H1 (cell line): ENCODE measurements at regions not wholly inside any gene's neighbourhood (a gene's known extent, or its start where the extent isn't known, plus 50 kb on each side); places are given as distances from the start of the nearest gene placed in this dataset.

ENCODE experiments used
- CEBPB ChIP-seq: IDR thresholded peaks from 2 replicates; pipeline ENCODE4 v1.6.1; 2012; ENCODE audit warnings: low read depth, low read length
- CHD1 ChIP-seq: IDR thresholded peaks from 2 replicates; pipeline ENCODE4 v1.6.1; 2012; ENCODE audit warnings: low read depth, low read length, improper control_type of control experiment
- CHD7 ChIP-seq: fragments of 300-600 bp; sonication (generic); IDR thresholded peaks from 2 replicates; pipeline ENCODE4 v1.7.1; 2012; ENCODE audit warnings: low read length, moderate library complexity, mild to moderate bottlenecking, inconsistent platforms; ENCODE audit not compliant: insufficient replicate concordance
- EGR1 ChIP-seq: IDR thresholded peaks from 2 replicates; pipeline ENCODE4 v1.6.1; 2011; ENCODE audit warnings: low read depth, low read length, borderline replicate concordance
- EZH2 ChIP-seq: fragments of 200-600 bp; sonication (generic); IDR thresholded peaks from 2 replicates; pipeline ENCODE4 v1.7.1; 2012; ENCODE audit warnings: low read depth, mild to moderate bottlenecking, moderate library complexity, low read length, inconsistent platforms; ENCODE audit not compliant: severe bottlenecking
- KDM1A ChIP-seq: fragments of 200-600, 300-600 bp; sonication (generic); IDR thresholded peaks from 2 replicates; pipeline ENCODE4 v1.7.1; 2016; ENCODE audit warnings: mild to moderate bottlenecking, low read length, borderline replicate concordance
- RAD21 ChIP-seq, 2 experiments: IDR thresholded peaks in 1 of 2; conservative IDR thresholded peaks in 1 of 2; 2 replicates each; pipeline ENCODE4 v1.6.1; 2011; ENCODE audit warnings: low read depth in 2 of 2, low read length in 2 of 2, improper control_type of control experiment in 1 of 2, inconsistent platforms in 1 of 2, mild to moderate bottlenecking in 1 of 2, moderate library complexity in 1 of 2
- SRF ChIP-seq: IDR thresholded peaks from 2 replicates; pipeline ENCODE4 v1.6.1; 2011; ENCODE audit warnings: mild to moderate bottlenecking, low read depth, low read length, moderate library complexity

- TF ChIP-seq CHD7 (no peak), EZH2 (no peak), SRF (no peak), CHD1 (no peak), EGR1 (no peak), KDM1A (no peak), RAD21 (IDR thresholded peaks at IDR 0.05 in 1 of 2, conservative IDR thresholded peaks at IDR 0.05 in 1 of 2; ENCODE audit: low read depth in 2 of 2, low read length in 2 of 2) (no peak), CEBPB (no peak)
Observed at GRCh38 chr18:22475426-22476100, 57.8 kb upstream of the CTAGE1 start (continued).
